ENCODE measurements at regions not wholly inside any gene's neighbourhood (a gene's known extent, or its start where the extent isn't known, plus 50 kb on each side); places are given as distances from the start of the nearest gene placed in this dataset.

- no peak for DNase-seq (ENCODE audit: low read depth in 2 of 2)
Measured at GRCh38 chr9:105860516-105860915, 166.2 kb downstream of the TMEM38B start.

DNA sequence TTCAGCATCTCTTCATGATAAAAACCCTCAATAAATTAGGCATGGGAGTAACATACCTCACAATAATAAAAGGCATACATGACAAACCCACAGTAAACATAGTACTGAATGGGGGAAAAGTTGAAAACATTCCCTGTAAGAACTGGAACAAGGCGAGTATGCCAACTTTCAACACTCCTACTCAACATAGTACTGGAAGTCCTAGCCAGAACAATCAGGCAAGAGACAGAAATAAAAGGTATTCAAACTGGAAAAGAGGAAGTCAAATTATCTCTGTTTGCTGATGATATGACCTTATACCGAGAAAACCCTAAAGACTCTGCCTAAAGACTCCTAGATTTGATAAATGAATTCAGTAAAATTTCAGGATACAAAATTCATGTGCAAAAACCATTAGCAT lies 167.6 kb downstream of the TMEM38B start:
- no peak for DNase-seq (ENCODE audit: low read depth in 2 of 2)

GRCh38 chr9:105864248-105864898 lies 170.0 kb downstream of the TMEM38B start:
- DNase-seq (ENCODE audit: low read depth in 2 of 2): no peak

- DNase-seq (ENCODE audit: low read depth in 2 of 2): no peak
Measured at GRCh38 chr9:105865285-105865684, 170.9 kb downstream of the TMEM38B start.

DNA sequence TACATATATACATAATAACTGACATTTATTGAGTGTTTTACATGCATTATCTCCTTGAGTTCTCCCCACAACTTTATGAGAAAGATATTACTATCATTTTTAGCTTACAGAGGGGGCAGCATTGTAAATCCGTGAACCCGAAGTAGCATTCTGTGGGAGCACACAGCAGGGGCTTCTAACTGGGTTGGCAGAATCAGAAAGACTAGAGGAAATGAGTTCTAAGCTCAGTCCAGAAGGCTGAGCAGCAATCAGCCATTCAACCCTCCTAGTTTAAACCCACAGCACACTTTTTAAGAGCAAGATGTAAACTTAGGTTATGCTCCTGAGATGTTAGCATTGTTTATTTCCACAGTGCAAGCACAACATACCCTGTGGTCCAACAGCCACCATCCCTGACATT lies 177.2 kb downstream of the TMEM38B start:
- DNase-seq (ENCODE audit: low read depth in 2 of 2): no peak

- DNase-seq (ENCODE audit: low read depth in 2 of 2): no peak
Measured at GRCh38 chr9:105873801-105874200, 179.5 kb downstream of the TMEM38B start.

DNA sequence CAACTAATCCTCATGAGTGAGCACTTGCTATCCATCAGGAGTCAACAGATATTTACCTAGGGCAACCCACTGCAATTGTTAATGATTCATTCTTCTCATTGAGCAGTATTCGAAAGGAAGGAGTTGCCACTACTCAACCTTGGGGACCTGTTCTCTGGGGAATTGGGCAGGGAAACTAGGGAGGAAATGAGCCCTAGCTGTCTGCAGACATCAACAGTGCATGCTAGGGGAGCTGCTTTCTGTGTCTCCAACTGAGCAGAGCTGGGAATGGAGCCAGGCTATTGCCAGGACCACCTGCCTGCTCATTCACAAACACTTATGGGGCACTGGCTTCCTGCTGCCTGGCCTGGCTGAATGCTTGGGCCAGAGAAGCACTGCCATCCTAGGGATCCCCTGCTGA lies 183.4 kb downstream of the TMEM38B start:
- no peak for DNase-seq (ENCODE audit: low read depth in 2 of 2)

- DNase-seq (ENCODE audit: low read depth in 2 of 2): no peak
Measured at GRCh38 chr9:105879181-105879580, 184.8 kb downstream of the TMEM38B start.

- no peak for DNase-seq (ENCODE audit: low read depth in 2 of 2)
Measured at GRCh38 chr9:105880517-105880916, 186.2 kb downstream of the TMEM38B start.

DNA sequence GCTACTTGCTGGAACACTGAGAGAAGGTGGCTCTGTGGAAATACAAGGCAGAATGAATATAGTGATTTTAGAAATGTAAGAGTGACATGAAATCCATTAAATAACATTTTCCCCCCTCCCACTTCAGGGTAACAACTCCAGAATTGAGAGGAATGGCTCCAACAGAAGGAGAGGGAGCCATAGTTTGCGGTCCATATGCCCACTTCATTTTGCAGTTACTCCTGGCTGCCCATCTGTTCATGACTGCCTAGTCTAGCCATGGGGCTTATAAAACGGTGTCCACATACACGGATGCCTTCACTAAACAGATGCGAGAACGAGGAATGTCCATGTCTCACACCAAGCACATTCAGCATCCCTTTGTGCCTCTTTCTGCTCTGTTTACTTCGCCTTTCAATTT lies 186.7 kb downstream of the TMEM38B start:
- DNase-seq (ENCODE audit: low read depth in 2 of 2): no peak

- DNase-seq (ENCODE audit: low read depth in 2 of 2): peak; percentile 62 to 70
Measured at GRCh38 chr9:105881654-105882349, 187.5 kb downstream of the TMEM38B start.

GRCh38 chr9:105883847-105884246 lies 189.5 kb downstream of the TMEM38B start:
- no peak for DNase-seq (ENCODE audit: low read depth in 2 of 2)

DNA sequence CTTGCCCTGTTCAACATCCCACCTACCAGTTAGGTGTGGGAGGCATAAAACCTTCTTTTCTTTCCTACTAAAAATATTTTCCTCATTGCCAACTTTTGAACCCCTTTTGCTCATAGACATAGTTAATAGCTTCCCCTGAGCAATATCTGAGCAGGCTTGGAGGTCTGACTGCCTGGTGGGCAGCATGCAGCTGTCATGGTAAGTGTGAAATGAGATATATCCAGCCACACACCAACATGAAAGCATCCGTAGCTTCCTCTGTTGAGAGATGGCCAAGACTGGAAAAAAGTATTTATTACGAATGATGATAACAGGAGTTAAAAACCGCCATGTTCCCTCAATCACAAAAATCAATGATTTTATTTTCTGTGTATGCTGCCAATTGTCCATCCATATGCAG lies 190.1 kb downstream of the TMEM38B start:
- DNase-seq (ENCODE audit: low read depth in 2 of 2): no peak

DNA sequence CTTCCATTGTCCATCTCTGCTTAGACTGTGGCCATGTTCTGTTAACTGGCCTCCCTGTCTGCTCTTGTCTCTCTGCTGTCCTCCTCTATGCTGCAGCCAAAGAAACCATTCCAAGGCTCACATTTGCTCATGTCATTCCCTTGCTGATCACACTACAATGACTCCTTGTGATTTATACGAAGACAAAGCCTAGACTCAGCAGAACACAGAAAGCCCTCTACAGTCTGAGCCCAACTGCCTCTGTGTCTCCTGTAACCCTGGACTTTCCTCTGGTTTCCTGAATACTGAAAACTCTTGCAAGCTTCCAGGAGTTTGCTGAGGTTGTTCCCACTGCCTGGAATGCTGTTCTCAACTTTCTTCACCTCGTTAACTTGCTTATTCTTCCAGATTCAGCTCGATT lies 191.8 kb downstream of the TMEM38B start:
- DNase-seq (ENCODE audit: low read depth in 2 of 2): no peak

DNA sequence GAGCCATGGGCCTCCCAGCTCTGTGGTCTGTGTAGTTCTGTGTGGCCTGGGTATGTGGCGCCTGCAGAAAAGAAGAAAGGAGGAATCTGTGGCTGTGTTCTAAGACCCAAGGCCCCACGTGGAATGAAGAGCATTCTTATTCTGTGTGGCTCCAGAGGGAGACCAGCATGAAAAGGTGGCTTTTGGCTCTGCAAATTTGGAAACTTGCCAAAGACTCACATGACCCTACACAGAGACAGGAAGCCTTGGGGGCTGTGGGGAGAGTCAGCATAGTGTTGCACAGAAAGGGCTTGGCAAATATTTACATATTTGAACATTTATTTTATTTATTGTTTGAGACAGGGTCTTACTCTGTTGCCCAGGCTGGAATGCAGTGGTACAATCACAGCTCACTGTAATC lies 193.3 kb downstream of the TMEM38B start:
- DNase-seq (ENCODE audit: low read depth in 2 of 2): no peak

GRCh38 chr9:105890046-105890822 lies 195.9 kb downstream of the TMEM38B start:
- no peak for DNase-seq (ENCODE audit: low read depth in 2 of 2)

DNA sequence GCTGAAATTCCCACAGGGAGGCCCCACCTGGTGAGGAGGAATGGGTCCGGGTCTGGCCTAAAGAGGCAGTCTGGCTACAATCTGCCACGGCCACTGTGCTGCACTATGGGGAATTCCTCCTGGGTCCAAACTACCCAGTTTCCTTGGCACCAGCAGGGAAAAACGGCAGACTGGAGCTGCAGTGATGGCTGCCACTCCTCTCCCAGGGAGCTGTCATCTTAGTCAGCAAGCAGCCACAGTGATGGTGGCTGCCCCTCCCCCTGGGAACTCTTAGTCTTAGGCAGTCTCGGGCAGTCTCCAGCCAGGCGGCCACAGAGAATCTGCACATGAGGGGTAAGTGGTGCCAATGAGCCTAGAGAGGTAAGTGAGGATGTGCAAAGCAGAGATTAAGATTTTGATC lies 205.8 kb downstream of the TMEM38B start:
- DNase-seq (ENCODE audit: low read depth in 2 of 2): no peak

DNA sequence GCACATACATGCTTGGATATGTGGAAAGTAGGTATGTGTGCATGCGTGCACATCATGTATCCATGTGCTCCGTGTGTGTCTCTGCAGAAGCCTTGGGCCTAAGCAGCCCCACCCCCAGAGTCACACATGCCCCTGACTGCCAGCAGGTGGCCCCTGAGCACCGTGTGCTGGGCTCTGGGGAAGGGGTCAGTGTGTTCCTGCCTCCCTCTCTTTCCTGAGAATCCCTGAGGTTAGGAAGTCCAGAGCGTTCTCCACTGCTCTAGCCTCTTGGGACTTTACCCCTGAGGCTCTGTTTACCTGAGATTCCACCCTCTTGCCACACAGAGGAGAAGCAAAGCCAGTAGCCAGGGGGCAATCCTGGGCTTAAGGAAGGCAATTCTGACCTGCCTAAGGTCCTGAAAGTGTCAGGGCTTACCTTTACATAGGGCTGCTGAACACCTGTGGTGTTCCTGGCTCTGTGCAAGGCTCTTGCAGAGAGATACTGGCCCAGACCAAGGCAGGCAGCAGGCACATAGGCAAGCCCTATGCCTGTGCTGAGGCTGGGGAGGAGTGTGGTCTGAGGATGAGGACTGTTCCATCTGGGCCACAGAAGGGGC lies 207.3 kb downstream of the TMEM38B start:
- DNase-seq (ENCODE audit: low read depth in 2 of 2): peak; percentile 16 to 17

DNA sequence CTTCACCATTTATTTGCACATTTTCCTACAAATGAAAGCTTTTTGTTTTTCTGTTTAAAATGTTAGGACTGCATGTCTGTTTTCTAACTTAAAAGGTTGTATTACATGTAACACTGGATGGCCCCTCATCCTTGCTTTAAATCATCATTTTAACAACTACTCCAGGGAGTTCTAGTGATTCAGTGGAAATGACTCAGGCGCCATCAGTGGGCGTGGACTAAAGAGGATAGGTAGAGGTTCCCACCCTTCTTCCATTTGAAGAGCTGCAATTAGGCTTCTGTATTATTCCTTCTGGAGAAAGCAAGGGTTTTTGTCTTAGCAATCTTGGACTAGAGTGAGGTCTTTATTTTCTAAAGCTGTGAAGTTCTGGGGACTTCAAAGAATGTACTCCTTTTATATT lies 213.7 kb downstream of the TMEM38B start:
- DNase-seq (ENCODE audit: low read depth in 2 of 2): no peak

GRCh38 chr9:105911104-105911911 lies 217.0 kb downstream of the TMEM38B start:
- DNase-seq (ENCODE audit: low read depth in 2 of 2): no peak

GRCh38 chr9:105912157-105912862 lies 218.0 kb downstream of the TMEM38B start:
- DNase-seq (ENCODE audit: low read depth in 2 of 2): no peak

Measured in lung microvascular endothelial cell (primary cell).